AG04449 (cell line): ENCODE measurements at regions not wholly inside any gene's neighbourhood (a gene's known extent, or its start where the extent isn't known, plus 50 kb on each side); places are given as distances from the start of the nearest gene placed in this dataset.
A peak's percentile ranks its signal among the peaks of the same experiment; 100 is the strongest.

ENCODE experiments used
- CTCF ChIA-PET: fragments of 350-600 bp; formaldehyde crosslinking; extraction: SDS; loops from one replicate; lab custom pipeline; 2021; ENCODE audit warnings: antibody characterized with exemption; lab: Yijun Ruan, JAX
- POLR2A ChIA-PET: fragments of 400-600, 350-600 bp; formaldehyde crosslinking; extraction: SDS; loops from one replicate; lab custom pipeline; 2020; ENCODE audit warnings: antibody characterized with exemption, inconsistent platforms; lab: Yijun Ruan, JAX
- DNase-seq: peaks from one replicate; pipeline ENCODE4 v3.0.0-alpha.2; 2010; ENCODE audit warnings: low read depth, low spot score
- H3K4me3 ChIP-seq: 2 replicates; pipeline ENCODE4 v1.5.1; 2011; ENCODE audit warnings: low read depth, mild to moderate bottlenecking, control low read depth, low read length
- CTCF ChIP-seq: IDR thresholded peaks from one replicate; pipeline ENCODE4 v1.5.1; 2011; ENCODE audit warnings: mild to moderate bottlenecking, moderate library complexity, low read length, control low read depth, inconsistent platforms; ENCODE audit not compliant: insufficient read depth; ENCODE audit errors: missing control alignments

- ChIA-PET POLR2A (no interaction called here), CTCF (interaction anchor here (1.3 kb wide), 1 partner anchor 264 kb away, joined by 3 read pairs; no protein-coding TSS in a partner anchor)
- no peak overlapping the region for H3K4me3 ChIP-seq
- no peak for DNase-seq
- TF ChIP-seq CTCF = no peak
These were observed 153.9 kb upstream of the EGLN3 start for GRCh38 chr14:34104489-34105397.

- no peak overlapping the region for H3K4me3 ChIP-seq
- ChIA-PET CTCF (interaction anchor here (1.3 kb wide), 1 partner anchor 263 kb away, joined by 3 read pairs; no protein-coding TSS in a partner anchor), POLR2A (no interaction called here)
- no peak for TF ChIP-seq CTCF
- DNase-seq = no peak
These were observed 152.3 kb upstream of the EGLN3 start for GRCh38 chr14:34103176-34103575.

- POLR2A ChIA-PET = no interaction called here
- no peak overlapping the region for H3K4me3 ChIP-seq
- no peak for DNase-seq
- TF ChIP-seq CTCF = no peak
- CTCF ChIA-PET = interaction anchor here (1.9 to 7.4 kb wide), 3 partner anchors 249 to 1523 kb away, joined by 7 to 150 read pairs (median 71); no protein-coding TSS in a partner anchor
These were observed 148.8 kb upstream of the EGLN3 start for GRCh38 chr14:34099635-34100034.

- no peak for TF ChIP-seq CTCF
- no peak overlapping the region for H3K4me3 ChIP-seq
- no peak for DNase-seq
- ChIA-PET CTCF (interaction anchor here (0.7 to 7.4 kb wide), 18 partner anchors 13 to 1523 kb away, joined by 3 to 150 read pairs (median 4); no protein-coding TSS in a partner anchor), POLR2A (no interaction called here)
These were observed 148.1 kb upstream of the EGLN3 start for GRCh38 chr14:34098985-34099349.

- POLR2A ChIA-PET = no interaction called here
- peak; percentile 40 for TF ChIP-seq CTCF
- CTCF ChIA-PET = interaction anchor here (0.6 to 7.4 kb wide), 20 partner anchors 12 to 1522 kb away, joined by 3 to 150 read pairs (median 4); no protein-coding TSS in a partner anchor
- H3K4me3 ChIP-seq = no peak overlapping the region
- no peak for DNase-seq
These were observed 147.4 kb upstream of the EGLN3 start for GRCh38 chr14:34098045-34098984.
